Panc1 (cell line): ENCODE measurements at regions not wholly inside any gene's neighbourhood (a gene's known extent, or its start where the extent isn't known, plus 50 kb on each side); places are given as distances from the start of the nearest gene placed in this dataset.
"Not testable (repeated sequence)": the region's sequence is repeated elsewhere in the genome, so short reads cannot be mapped to it uniquely, and the experiment has no call there.

ENCODE experiments used
- ATAC-seq: fragments of 200-7000 bp; cut with Tn5 transposase; 2 replicates; pipeline ENCODE4 v1.9.1; 2020; ENCODE audit warnings: mild to moderate bottlenecking, moderate library complexity
- BruUV-seq: library from RNA; stranded (reverse); fragments of 400-500 nt; replicated peaks from 2 replicates; lab custom pipeline; 2021; lab: Mats Ljungman, UMichigan
- CTCF ChIA-PET: fragments of 300-600 bp; sonication (Branson Sonifier 250); formaldehyde crosslinking; loops from one replicate; lab custom pipeline; 2022; ENCODE audit warnings: antibody characterized with exemption; lab: Charles Lee
- POLR2A ChIA-PET: fragments of 300-600 bp; sonication (Branson Sonifier 250); formaldehyde crosslinking; loops from one replicate; lab custom pipeline; 2022; ENCODE audit warnings: antibody characterized with exemption; lab: Charles Lee
- DNase-seq: peaks from one replicate; pipeline ENCODE4 v3.0.0-alpha.2; 2010; ENCODE audit warnings: low read depth, low spot score
- H3K27ac ChIP-seq: 2 replicates; pipeline ENCODE4 v1.5.1; 2011; ENCODE audit warnings: mild to moderate bottlenecking, low read length, inconsistent platforms
- H3K27me3 ChIP-seq: fragments of 200-500 bp; sonication (Bioruptor generic); 2 replicates; pipeline ENCODE4 v1.6.0; 2014; ENCODE audit warnings: low read length, inconsistent platforms; ENCODE audit not compliant: control insufficient read depth, insufficient read depth
- H3K36me3 ChIP-seq: fragments of 200-500 bp; sonication (Bioruptor generic); 2 replicates; pipeline ENCODE4 v1.5.1; 2014; ENCODE audit warnings: inconsistent platforms, mild to moderate bottlenecking, low read length, moderate library complexity; ENCODE audit not compliant: control insufficient read depth, insufficient read depth
- H3K4me1 ChIP-seq: 2 replicates; pipeline ENCODE4 v1.5.1; 2011; ENCODE audit warnings: inconsistent platforms, mild to moderate bottlenecking, low read length, moderate library complexity; ENCODE audit not compliant: control insufficient read depth, insufficient read depth
- H3K4me3 ChIP-seq, 2 experiments: 2 replicates each; pipeline ENCODE4 v1.5.1; 2011 to 2012; ENCODE audit warnings: low read depth in 2 of 2, low read length in 2 of 2, mild to moderate bottlenecking in 2 of 2, inconsistent platforms in 1 of 2, moderate library complexity in 1 of 2
- H3K9me3 ChIP-seq: fragments of 200-500 bp; sonication (Bioruptor generic); 2 replicates; pipeline ENCODE4 v1.5.1; 2014; ENCODE audit warnings: low read depth, mild to moderate bottlenecking, inconsistent platforms, low read length, moderate library complexity; ENCODE audit not compliant: control insufficient read depth, insufficient read depth
- CTCF ChIP-seq: fragments of 450-650 bp; IDR thresholded peaks from 2 replicates; pipeline ENCODE4 v1.5.1; 2017; ENCODE audit warnings: mild to moderate bottlenecking
- POLR2AphosphoS5 ChIP-seq: IDR thresholded peaks from 2 replicates; pipeline ENCODE4 v1.6.1; 2012; ENCODE audit warnings: mild to moderate bottlenecking, low read depth, low read length, moderate library complexity
- REST ChIP-seq, 2 experiments: IDR thresholded peaks; 2 replicates each; pipeline ENCODE4 v1.6.1; 2011 to 2012; ENCODE audit warnings: low read depth in 2 of 2, control low read depth in 1 of 2, low read length in 1 of 2, mild to moderate bottlenecking in 1 of 2, moderate library complexity in 1 of 2; ENCODE audit not compliant: insufficient read depth in 1 of 2
- SIN3A ChIP-seq: IDR thresholded peaks from 2 replicates; pipeline ENCODE4 v1.6.1; 2012; ENCODE audit warnings: low read depth, mild to moderate bottlenecking, low read length, moderate library complexity, borderline replicate concordance; ENCODE audit not compliant: insufficient read depth
- TCF7L2 ChIP-seq: IDR thresholded peaks from 2 replicates; pipeline ENCODE4 v1.6.1; 2011; ENCODE audit warnings: mild to moderate bottlenecking, low read depth, low read length, inconsistent platforms
- in situ Hi-C: cut with HindIII; loops from 2 replicates; pipeline ENCODE4 v1.10.0; 2016; ENCODE audit warnings: low sequenced_read_pairs, low pct_unique_long_range_greater_than_20kb
- intact Hi-C: fragments of 100-400 bp; cut with micrococcal nuclease; formaldehyde crosslinking; loops from one replicate; pipeline ENCODE4 v1.10.0; 2022; ENCODE audit not compliant: unreplicated experiment

- intact Hi-C loops (no loop called here), in situ Hi-C loops (no loop called here)
- Histone ChIP-seq H3K4me3 (no peak overlapping the region), H3K9me3 (no peaks in the 10 kb centered on the region), H3K4me1 (no peaks in the 10 kb centered on the region), H3K27me3 (no peaks in the 10 kb centered on the region), H3K27ac (no peak overlapping the region), H3K36me3 (no peaks in the 10 kb centered on the region)
- TF ChIP-seq POLR2AphosphoS5 (no peak), CTCF (no peak), SIN3A (no peak)
- ATAC-seq = no peak
- DNase-seq = no peak
- no TSS peak for BruUV-seq
- CTCF ChIA-PET = no interaction called here
- POLR2A ChIA-PET = no interaction called here
Observed at GRCh38 chr5:72644296-72644695, 137.1 kb upstream of the ZNF366 start.

- no peaks in the 10 kb centered on the region for H3K9me3 ChIP-seq
- CTCF ChIA-PET = no interaction called here
Observed at GRCh38 chr5:72641164-72641563, 134.0 kb upstream of the ZNF366 start.

GRCh38 chr5:72637058-72637457 lies 129.8 kb upstream of the ZNF366 start:
- Histone ChIP-seq H3K27ac (no peak overlapping the region), H3K27me3 (no peaks in the 10 kb centered on the region), H3K4me3 (no peak overlapping the region), H3K9me3 (no peaks in the 10 kb centered on the region), H3K36me3 (no peaks in the 10 kb centered on the region), H3K4me1 (no peaks in the 10 kb centered on the region)
- in situ Hi-C loops (no loop called here), intact Hi-C loops (no loop called here)
- CTCF ChIA-PET = no interaction called here
- no peak for DNase-seq
- POLR2A ChIA-PET = no interaction called here
- TF ChIP-seq POLR2AphosphoS5 = no peak
- no peak for TF ChIP-seq SIN3A
- TF ChIP-seq REST (IDR thresholded peaks at IDR 0.05; ENCODE audit: insufficient read depth in 1 of 2, low read depth in 2 of 2, low read length in 1 of 2) = no peak
- no peak for TF ChIP-seq CTCF
- TF ChIP-seq TCF7L2 = no peak
- no peak for ATAC-seq
- BruUV-seq = no TSS peak

More at GRCh38 chr5:72641164-72641563, 134.0 kb upstream of the ZNF366 start:
- Histone ChIP-seq H3K27ac (no peak overlapping the region), H3K27me3 (no peaks in the 10 kb centered on the region), H3K36me3 (no peaks in the 10 kb centered on the region), H3K4me1 (no peaks in the 10 kb centered on the region), H3K4me3 (no peak overlapping the region)
- BruUV-seq = no TSS peak
- in situ Hi-C loops (no loop called here), intact Hi-C loops (no loop called here)
- DNase-seq = no peak
- POLR2A ChIA-PET = no interaction called here
- no peak for TF ChIP-seq POLR2AphosphoS5
- TF ChIP-seq TCF7L2 = no peak
- ATAC-seq = no peak

GRCh38 chr5:72636565-72636964 lies 129.4 kb upstream of the ZNF366 start:
- DNase-seq, CTCF ChIA-PET, ATAC-seq, BruUV-seq, H3K4me3 ChIP-seq, H3K27me3 ChIP-seq, H3K4me1 ChIP-seq, intact Hi-C loops, H3K27ac ChIP-seq, H3K9me3 ChIP-seq, H3K36me3 ChIP-seq, POLR2A ChIA-PET, in situ Hi-C loops: not testable (repeated sequence)
